HUES64 (cell line): ENCODE measurements at regions not wholly inside any gene's neighbourhood (a gene's known extent, or its start where the extent isn't known, plus 50 kb on each side); places are given as distances from the start of the nearest gene placed in this dataset.

Experiments
- H3K27ac ChIP-seq: 2 replicates; pipeline ENCODE4 v1.7.0; 2013; ENCODE audit warnings: low read depth, low read length, inconsistent platforms
- H3K27me3 ChIP-seq: 2 replicates; pipeline ENCODE4 v1.6.1; 2013; ENCODE audit warnings: mild to moderate bottlenecking, low read length; ENCODE audit not compliant: insufficient read depth
- H3K36me3 ChIP-seq: 2 replicates; pipeline ENCODE4 v1.6.1; 2013; ENCODE audit warnings: mild to moderate bottlenecking, low read length; ENCODE audit not compliant: insufficient read depth
- H3K4me1 ChIP-seq: 2 replicates; pipeline ENCODE4 v1.6.1; 2013; ENCODE audit warnings: mild to moderate bottlenecking, low read length, moderate library complexity; ENCODE audit not compliant: insufficient read depth
- H3K4me3 ChIP-seq: 2 replicates; pipeline ENCODE4 v1.5.1; 2013; ENCODE audit warnings: mild to moderate bottlenecking, low read length, moderate library complexity
- H3K9ac ChIP-seq: 2 replicates; pipeline ENCODE4 v1.6.1; 2013; ENCODE audit warnings: mild to moderate bottlenecking, low read depth, low read length
- H3K9me3 ChIP-seq: 2 replicates; pipeline ENCODE4 v1.6.1; 2013; ENCODE audit warnings: low read depth, low read length; ENCODE audit not compliant: insufficient read depth
- WGBS: fragments of 150-250, 120-280 bp; methylation state at CpG from one replicate; pipeline ENCODE4 v1.1.7; 2013; ENCODE audit warnings: missing lambda C conversion rate; 5-methylcytosine and 5-hydroxymethylcytosine counted together

DNA sequence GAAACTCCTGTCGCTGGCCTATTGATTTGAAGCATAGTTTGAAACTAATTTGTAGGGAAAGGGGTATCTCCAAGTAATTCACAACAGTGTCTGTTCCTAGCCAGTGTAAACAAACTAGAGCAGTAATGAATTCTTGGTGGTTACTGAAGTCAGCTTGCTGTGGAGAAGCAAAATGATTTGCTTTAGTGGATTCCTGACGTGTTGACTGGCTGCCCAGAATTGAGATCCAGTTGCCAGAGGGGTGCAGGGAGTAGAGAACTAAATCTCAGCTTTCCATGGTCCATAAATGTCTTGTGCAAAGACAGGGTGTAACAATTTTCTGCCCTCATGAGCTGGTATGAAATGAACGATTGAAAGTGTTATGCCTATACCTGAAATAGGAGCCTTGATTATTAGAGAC, 382.5 kb upstream of the KIRREL3 start:
- no peak overlapping the region for H3K9ac ChIP-seq
- 91% methylated on average over 3 of the region's 3 CpGs for WGBS
- no peaks in the 10 kb centered on the region for H3K36me3 ChIP-seq
- no peaks in the 10 kb centered on the region for H3K27me3 ChIP-seq
- H3K9me3 ChIP-seq, result no peaks in the 10 kb centered on the region
- no peak overlapping the region for H3K27ac ChIP-seq
- no peak overlapping the region for H3K4me3 ChIP-seq
- H3K4me1 ChIP-seq, result no peaks in the 10 kb centered on the region

DNA sequence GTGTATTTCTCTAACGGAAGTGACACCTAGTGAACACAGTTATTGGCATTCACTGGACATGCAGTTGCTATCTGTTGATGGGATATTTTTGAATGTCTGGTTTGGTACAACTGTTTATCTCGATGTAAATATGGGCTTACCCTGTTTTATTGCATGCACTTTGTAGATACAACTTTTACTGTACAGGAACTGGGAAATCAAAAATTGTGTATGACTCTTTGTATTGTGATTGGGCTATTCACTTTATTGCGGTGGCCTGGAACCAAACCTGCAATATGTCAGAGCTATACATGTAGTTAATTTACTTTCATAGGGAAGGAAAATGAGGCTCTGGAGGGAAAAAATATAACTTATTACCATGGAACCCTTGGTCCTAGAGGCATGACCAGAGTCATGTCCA, 380.7 kb upstream of the KIRREL3 start:
- no peak overlapping the region for H3K4me3 ChIP-seq
- H3K27me3 ChIP-seq, result no peaks in the 10 kb centered on the region
- H3K9ac ChIP-seq, result no peak overlapping the region
- no peaks in the 10 kb centered on the region for H3K36me3 ChIP-seq
- H3K27ac ChIP-seq, result no peak overlapping the region
- H3K4me1 ChIP-seq, result no peaks in the 10 kb centered on the region
- WGBS, result 78% methylated on average over 3 of the region's 3 CpGs
- no peaks in the 10 kb centered on the region for H3K9me3 ChIP-seq

GRCh38 chr11:127379686-127380085, 379.1 kb upstream of the KIRREL3 start:
- Histone ChIP-seq H3K4me3 (no peak overlapping the region), H3K27me3 (no peaks in the 10 kb centered on the region), H3K27ac (no peak overlapping the region), H3K9me3 (no peaks in the 10 kb centered on the region), H3K9ac (no peak overlapping the region), H3K4me1 (no peaks in the 10 kb centered on the region), H3K36me3 (no peaks in the 10 kb centered on the region)
- 96% methylated on average over 2 of the region's 2 CpGs for WGBS

DNA sequence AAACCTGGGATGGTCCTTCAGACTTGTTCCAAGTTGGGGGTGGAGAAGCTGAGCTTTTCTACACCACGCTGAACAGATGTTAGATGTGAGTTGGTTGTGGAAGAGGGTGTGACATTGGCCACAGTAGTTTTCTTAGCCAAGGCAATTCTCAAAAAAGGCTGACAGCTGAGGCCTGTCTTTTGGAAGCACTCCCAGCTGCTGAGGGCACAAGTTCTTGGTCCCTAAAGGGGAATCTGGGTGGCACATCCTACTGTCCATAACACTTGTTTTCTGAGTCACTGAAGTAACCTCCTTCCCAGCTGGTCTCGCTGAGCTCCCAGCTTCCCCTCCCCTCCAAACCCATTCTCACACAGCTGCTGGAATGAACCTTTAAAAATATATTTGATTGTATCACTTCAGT, 375.7 kb upstream of the KIRREL3 start:
- Histone ChIP-seq H3K36me3 (no peaks in the 10 kb centered on the region), H3K4me3 (no peak overlapping the region), H3K27me3 (no peaks in the 10 kb centered on the region), H3K27ac (no peak overlapping the region), H3K9me3 (no peaks in the 10 kb centered on the region), H3K9ac (no peak overlapping the region), H3K4me1 (no peaks in the 10 kb centered on the region)
- 96% methylated on average over 2 of the region's 2 CpGs for WGBS

DNA sequence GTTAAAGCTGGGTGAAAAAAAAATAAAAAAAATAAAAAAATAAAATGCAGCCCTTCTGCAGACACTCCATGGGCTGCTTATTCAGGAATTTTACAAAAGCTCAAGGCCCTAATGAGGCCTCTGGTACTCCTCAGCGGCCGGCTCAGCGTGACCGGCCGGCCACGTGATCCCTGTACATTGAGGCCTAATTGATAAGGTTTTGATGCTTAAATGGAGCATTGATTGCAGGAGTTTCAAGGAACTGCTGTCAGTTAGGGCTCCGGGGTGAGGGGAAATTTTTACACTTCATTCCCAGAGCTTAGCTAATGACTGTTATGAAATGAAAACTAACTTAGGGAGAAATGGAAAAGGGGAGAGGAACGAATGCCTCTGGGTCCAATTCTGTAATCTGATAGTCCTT, 368.8 kb upstream of the KIRREL3 start:
- no peaks in the 10 kb centered on the region for H3K9me3 ChIP-seq
- no peak overlapping the region for H3K27ac ChIP-seq
- H3K4me3 ChIP-seq, result no peak overlapping the region
- WGBS, result 93% methylated on average over 8 of the region's 8 CpGs
- no peaks in the 10 kb centered on the region for H3K27me3 ChIP-seq
- no peak overlapping the region for H3K9ac ChIP-seq
- H3K36me3 ChIP-seq, result no peaks in the 10 kb centered on the region
- H3K4me1 ChIP-seq, result no peaks in the 10 kb centered on the region

GRCh38 chr11:127362754-127363308, 362.3 kb upstream of the KIRREL3 start:
- peaks cover 5% of the 10 kb centered on the region; the same call in 1 of the 2 replicates for H3K4me1 ChIP-seq

DNA sequence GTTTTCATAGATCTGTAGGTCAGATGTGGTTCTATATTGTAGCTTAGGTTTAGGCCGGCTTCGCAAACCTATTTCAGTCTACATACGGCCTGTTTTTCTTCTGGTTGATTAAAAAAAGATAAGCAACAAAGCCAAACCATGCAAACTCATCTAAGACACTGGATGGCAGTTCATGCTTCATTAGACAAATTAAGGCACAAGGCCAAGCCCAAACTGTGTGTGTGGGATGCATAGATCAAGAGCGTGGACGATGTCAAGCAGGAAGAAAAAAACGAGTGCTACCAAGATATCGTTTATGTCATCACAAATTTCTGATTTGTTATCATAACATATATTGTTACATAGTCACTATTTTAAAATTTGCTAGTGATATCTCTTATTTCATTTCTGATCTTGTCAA, 357.6 kb upstream of the KIRREL3 start:
- 93% methylated on average over 6 of the region's 7 CpGs for WGBS
- Histone ChIP-seq H3K27ac (no peak overlapping the region), H3K4me1 (peaks cover 5% of the 10 kb centered on the region; the same call in 1 of the 2 replicates), H3K4me3 (no peak overlapping the region), H3K36me3 (no peaks in the 10 kb centered on the region), H3K27me3 (no peaks in the 10 kb centered on the region), H3K9me3 (0 out of 2 replicates have a peak, but pooled peaks cover 3% of the 10 kb centered on the region), H3K9ac (no peak overlapping the region)

More at GRCh38 chr11:127362754-127363308, 362.3 kb upstream of the KIRREL3 start:
- Histone ChIP-seq H3K4me3 (peak overlapping the region; percentile 34), H3K27me3 (no peaks in the 10 kb centered on the region), H3K36me3 (no peaks in the 10 kb centered on the region), H3K9ac (no peak overlapping the region), H3K27ac (no peak overlapping the region), H3K9me3 (0 out of 2 replicates have a peak, but pooled peaks cover 3% of the 10 kb centered on the region)
- 85% methylated on average over 14 of the region's 14 CpGs for WGBS

- Histone ChIP-seq H3K27me3 (no peaks in the 10 kb centered on the region), H3K4me1 (peaks cover 8% of the 10 kb centered on the region)
- WGBS, result 98% methylated on average over 2 of the region's 3 CpGs
Measured at GRCh38 chr11:127350476-127350875, 349.9 kb upstream of the KIRREL3 start.

DNA sequence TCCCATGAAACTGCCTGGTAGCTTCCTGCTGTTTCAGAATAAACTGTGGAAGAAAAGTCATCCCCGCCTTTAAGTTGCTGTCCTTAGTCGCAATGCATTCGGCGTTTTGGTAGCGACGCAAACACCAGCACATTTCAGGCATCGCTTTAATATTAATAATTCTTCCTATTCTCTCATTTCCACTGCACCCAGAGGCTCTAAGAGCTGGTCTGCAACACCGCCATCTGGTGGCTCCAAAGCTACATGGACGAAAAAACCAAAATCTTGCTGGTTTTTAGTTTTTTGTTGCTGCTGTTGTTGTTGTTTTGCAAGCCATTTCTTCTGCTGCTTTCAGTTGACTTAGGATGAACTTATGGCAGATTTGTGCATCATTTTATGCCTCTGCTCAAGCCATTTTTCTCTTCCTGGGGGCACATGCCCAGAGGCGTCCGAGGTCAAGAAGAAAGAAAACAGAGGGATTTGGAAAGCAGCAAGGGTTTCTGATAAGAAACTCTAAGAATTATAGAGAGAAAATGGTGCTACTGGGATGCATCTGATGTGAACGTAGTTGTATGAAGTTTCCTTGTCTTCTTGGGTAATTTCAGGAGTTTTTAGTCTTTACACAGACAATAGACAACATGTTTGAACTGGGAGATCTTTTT, 345.4 kb upstream of the KIRREL3 start:
- 60% methylated on average over 12 of the region's 12 CpGs for WGBS
- Histone ChIP-seq H3K4me3 (no peak overlapping the region), H3K9me3 (peaks cover 26% of the 10 kb centered on the region), H3K4me1 (peaks cover 8% of the 10 kb centered on the region), H3K27ac (no peak overlapping the region), H3K9ac (no peak overlapping the region), H3K36me3 (no peaks in the 10 kb centered on the region), H3K27me3 (no peaks in the 10 kb centered on the region)

More at GRCh38 chr11:127350476-127350875, 349.9 kb upstream of the KIRREL3 start:
- Histone ChIP-seq H3K36me3 (no peaks in the 10 kb centered on the region), H3K4me3 (no peak overlapping the region), H3K9ac (no peak overlapping the region), H3K27ac (no peak overlapping the region), H3K9me3 (peaks cover 26% of the 10 kb centered on the region)

- WGBS, result 92% methylated on average over 1 of the region's 1 CpG
- peaks cover 15% of the 10 kb centered on the region for H3K4me1 ChIP-seq
Measured at GRCh38 chr11:127340438-127340837, 339.9 kb upstream of the KIRREL3 start.

DNA sequence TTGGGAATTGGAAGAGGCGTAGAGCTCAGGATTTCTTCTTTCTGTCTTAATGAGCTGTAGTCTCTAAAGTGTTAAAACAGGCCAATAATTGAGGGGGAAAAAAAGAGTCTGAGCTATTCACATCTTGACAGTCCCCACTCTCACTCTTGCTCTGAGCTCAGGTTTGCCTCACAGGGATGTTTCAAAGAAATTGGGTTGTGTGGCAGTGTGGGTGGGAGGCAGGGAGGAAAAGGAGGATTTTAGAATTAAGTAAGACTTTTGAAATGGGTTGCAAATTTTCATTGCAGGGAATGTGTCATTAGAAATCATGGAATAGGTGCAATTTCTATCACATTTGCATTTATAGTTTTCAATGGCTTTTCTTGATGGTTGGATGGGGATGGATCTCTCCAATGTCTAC, 338.8 kb upstream of the KIRREL3 start:
- Histone ChIP-seq H3K4me1 (peaks cover 15% of the 10 kb centered on the region), H3K4me3 (no peak overlapping the region), H3K36me3 (no peaks in the 10 kb centered on the region), H3K27me3 (no peaks in the 10 kb centered on the region), H3K9ac (no peak overlapping the region), H3K27ac (peak overlapping the region; percentile 54; the same call in 1 of the 2 replicates), H3K9me3 (0 out of 2 replicates have a peak, but pooled peaks cover 2% of the 10 kb centered on the region)
- 79% methylated on average over 1 of the region's 1 CpG for WGBS

More at GRCh38 chr11:127340438-127340837, 339.9 kb upstream of the KIRREL3 start:
- Histone ChIP-seq H3K36me3 (no peaks in the 10 kb centered on the region), H3K27me3 (no peaks in the 10 kb centered on the region), H3K4me3 (no peak overlapping the region), H3K27ac (no peak overlapping the region), H3K9me3 (0 out of 2 replicates have a peak, but pooled peaks cover 2% of the 10 kb centered on the region), H3K9ac (no peak overlapping the region)
